Lower lobe of right lung (tissue), 2 donors: ENCODE measurements at regions not wholly inside any gene's neighbourhood (a gene's known extent, or its start where the extent isn't known, plus 50 kb on each side); places are given as distances from the start of the nearest gene placed in this dataset.

Experiments used
- ATAC-seq, 2 donors: fragments of 200-7000 bp; cut with Tn5 transposase; one replicate each; pipeline ENCODE4 v1.9.1; 2020 to 2022; ENCODE audit warnings: mild to moderate bottlenecking in 2 of 2, moderate library complexity in 2 of 2
- DNase-seq: peaks from one replicate; pipeline ENCODE4 v3.0.0-alpha.2; 2020
- H3K27ac ChIP-seq: fragments of 200-600 bp; one replicate; pipeline ENCODE4 v1.8.0; 2022
- H3K27me3 ChIP-seq: fragments of 200-600 bp; one replicate; pipeline ENCODE4 v1.8.0; 2022; ENCODE audit warnings: low read depth
- H3K36me3 ChIP-seq: fragments of 200-600 bp; one replicate; pipeline ENCODE4 v1.8.0; 2022; ENCODE audit warnings: mild to moderate bottlenecking
- H3K4me1 ChIP-seq: fragments of 200-600 bp; one replicate; pipeline ENCODE4 v1.8.0; 2022
- H3K4me3 ChIP-seq: fragments of 200-600 bp; one replicate; pipeline ENCODE4 v1.8.0; 2022; ENCODE audit warnings: mild to moderate bottlenecking
- H3K9me3 ChIP-seq: fragments of 200-600 bp; one replicate; pipeline ENCODE4 v1.8.0; 2022
- CTCF ChIP-seq: fragments of 200-600 bp; IDR thresholded peaks from one replicate; pipeline ENCODE4 v1.8.0; 2022; ENCODE audit warnings: antibody characterized with exemption, mild to moderate bottlenecking
- intact Hi-C: fragments of 100-400 bp; cut with DNase I; formaldehyde crosslinking; loops from one replicate; pipeline ENCODE4 v1.11.0; 2022
- donor health status: DM: no; HTN: yes; CAD: no; lungs with severe emphysema.

- intact Hi-C loops = no loop called here
- Histone ChIP-seq H3K36me3 (no peaks in the 10 kb centered on the region), H3K27ac (no peak overlapping the region), H3K9me3 (no peaks in the 10 kb centered on the region), H3K27me3 (no peaks in the 10 kb centered on the region), H3K4me1 (no peaks in the 10 kb centered on the region), H3K4me3 (no peak overlapping the region)
- DNase-seq = no peak
- ATAC-seq = no peak
- TF ChIP-seq CTCF = no peak
These were observed 226.4 kb downstream of the FGFR2 start for GRCh38 chr10:121371836-121372235.

- intact Hi-C loops = no loop called here
- no peak for ATAC-seq
These were observed 224.8 kb downstream of the FGFR2 start for GRCh38 chr10:121373411-121373810.

GRCh38 chr10:121374121-121374520, 224.1 kb downstream of the FGFR2 start:
- no peaks in the 10 kb centered on the region for H3K27me3 ChIP-seq
- no peaks in the 10 kb centered on the region for H3K36me3 ChIP-seq
- H3K4me1 ChIP-seq = no peaks in the 10 kb centered on the region
- no peak for DNase-seq
- ATAC-seq = no peak
- no peak overlapping the region for H3K27ac ChIP-seq
- intact Hi-C loops = no loop called here
- no peak for TF ChIP-seq CTCF
- no peak overlapping the region for H3K4me3 ChIP-seq
- no peaks in the 10 kb centered on the region for H3K9me3 ChIP-seq

More at GRCh38 chr10:121373411-121373810, 224.8 kb downstream of the FGFR2 start:
- Histone ChIP-seq H3K27ac (no peak overlapping the region), H3K4me1 (no peaks in the 10 kb centered on the region), H3K4me3 (no peak overlapping the region), H3K9me3 (no peaks in the 10 kb centered on the region), H3K27me3 (no peaks in the 10 kb centered on the region), H3K36me3 (no peaks in the 10 kb centered on the region)
- TF ChIP-seq CTCF = no peak
- no peak for DNase-seq

GRCh38 chr10:121375172-121375571, 223.1 kb downstream of the FGFR2 start:
- H3K4me3 ChIP-seq = no peak overlapping the region
- no peaks in the 10 kb centered on the region for H3K36me3 ChIP-seq
- no peak overlapping the region for H3K27ac ChIP-seq
- DNase-seq (no peak), ATAC-seq (no peak)
- no peaks in the 10 kb centered on the region for H3K4me1 ChIP-seq
- no peak for TF ChIP-seq CTCF
- intact Hi-C loops = no loop called here
- H3K9me3 ChIP-seq = no peaks in the 10 kb centered on the region
- H3K27me3 ChIP-seq = no peaks in the 10 kb centered on the region

GRCh38 chr10:121378251-121378801, 219.9 kb downstream of the FGFR2 start:
- H3K27ac ChIP-seq = no peak overlapping the region
- H3K4me3 ChIP-seq = no peak overlapping the region
- TF ChIP-seq CTCF = no peak
- no peaks in the 10 kb centered on the region for H3K9me3 ChIP-seq
- ATAC-seq (no peak), DNase-seq (no peak)
- no peaks in the 10 kb centered on the region for H3K36me3 ChIP-seq
- no peaks in the 10 kb centered on the region for H3K4me1 ChIP-seq
- intact Hi-C loops = no loop called here
- H3K27me3 ChIP-seq = no peaks in the 10 kb centered on the region

GRCh38 chr10:121379013-121379412, 219.2 kb downstream of the FGFR2 start:
- Histone ChIP-seq H3K9me3 (no peaks in the 10 kb centered on the region), H3K4me1 (no peaks in the 10 kb centered on the region), H3K27ac (no peak overlapping the region), H3K36me3 (no peaks in the 10 kb centered on the region), H3K4me3 (no peak overlapping the region), H3K27me3 (no peaks in the 10 kb centered on the region)
- intact Hi-C loops = no loop called here
- TF ChIP-seq CTCF = no peak
- ATAC-seq = no peak
- no peak for DNase-seq
